HG02678 (cell line): ENCODE measurements at regions not wholly inside any gene's neighbourhood (a gene's known extent, or its start where the extent isn't known, plus 50 kb on each side); places are given as distances from the start of the nearest gene placed in this dataset.

Experiments used
- ATAC-seq: cut with Tn5 transposase; IDR thresholded peaks from one replicate; pipeline ENCODE4 v1.9.1; 2021; ENCODE audit warnings: mild to moderate bottlenecking, moderate library complexity; ENCODE audit not compliant: unreplicated experiment

- no peak for ATAC-seq
These were observed 137.6 kb downstream of the GRIN2B start for GRCh38 chr12:13843841-13844240.

GRCh38 chr12:13841358-13841757 lies 140.0 kb downstream of the GRIN2B start:
- ATAC-seq = no peak

GRCh38 chr12:13839365-13840336 lies 141.8 kb downstream of the GRIN2B start:
- no peak for ATAC-seq

- no peak for ATAC-seq
These were observed 145.3 kb downstream of the GRIN2B start for GRCh38 chr12:13836099-13836498.

GRCh38 chr12:13835652-13836051 lies 145.8 kb downstream of the GRIN2B start:
- ATAC-seq = no peak

GRCh38 chr12:13834241-13834640 lies 147.2 kb downstream of the GRIN2B start:
- no peak for ATAC-seq

- ATAC-seq = no peak
These were observed 164.3 kb downstream of the GRIN2B start for GRCh38 chr12:13817131-13817530.

- no peak for ATAC-seq
These were observed 165.0 kb downstream of the GRIN2B start for GRCh38 chr12:13816394-13816793.

GRCh38 chr12:13812168-13812567 lies 169.2 kb downstream of the GRIN2B start:
- no peak for ATAC-seq

- ATAC-seq = no peak
These were observed 170.3 kb downstream of the GRIN2B start for GRCh38 chr12:13811061-13811460.

GRCh38 chr12:13805041-13805440 lies 176.4 kb downstream of the GRIN2B start:
- ATAC-seq = no peak

GRCh38 chr12:13801543-13801942 lies 179.9 kb downstream of the GRIN2B start:
- no peak for ATAC-seq

GRCh38 chr12:13799574-13799973 lies 181.8 kb downstream of the GRIN2B start:
- ATAC-seq = no peak

GRCh38 chr12:13798162-13798561 lies 183.2 kb downstream of the GRIN2B start:
- ATAC-seq = no peak

GRCh38 chr12:13794706-13795105 lies 186.7 kb downstream of the GRIN2B start:
- ATAC-seq = no peak

- ATAC-seq = no peak
These were observed 191.1 kb downstream of the GRIN2B start for GRCh38 chr12:13790317-13790716.

GRCh38 chr12:13788626-13789025 lies 192.8 kb downstream of the GRIN2B start:
- ATAC-seq = no peak

- ATAC-seq = no peak
These were observed 194.8 kb downstream of the GRIN2B start for GRCh38 chr12:13786646-13787045.

- ATAC-seq = no peak
These were observed 196.9 kb downstream of the GRIN2B start for GRCh38 chr12:13784504-13784903.

- ATAC-seq = no peak
These were observed 200.9 kb downstream of the GRIN2B start for GRCh38 chr12:13780453-13780852.

GRCh38 chr12:13777374-13777773 lies 204.0 kb downstream of the GRIN2B start:
- ATAC-seq = no peak

- ATAC-seq = no peak
These were observed 209.1 kb downstream of the GRIN2B start for GRCh38 chr12:13772264-13772663.

- ATAC-seq = no peak
These were observed 210.8 kb downstream of the GRIN2B start for GRCh38 chr12:13770576-13770975.
